ENCODE measurements at regions not wholly inside any gene's neighbourhood (a gene's known extent, or its start where the extent isn't known, plus 50 kb on each side); places are given as distances from the start of the nearest gene placed in this dataset.

DNA sequence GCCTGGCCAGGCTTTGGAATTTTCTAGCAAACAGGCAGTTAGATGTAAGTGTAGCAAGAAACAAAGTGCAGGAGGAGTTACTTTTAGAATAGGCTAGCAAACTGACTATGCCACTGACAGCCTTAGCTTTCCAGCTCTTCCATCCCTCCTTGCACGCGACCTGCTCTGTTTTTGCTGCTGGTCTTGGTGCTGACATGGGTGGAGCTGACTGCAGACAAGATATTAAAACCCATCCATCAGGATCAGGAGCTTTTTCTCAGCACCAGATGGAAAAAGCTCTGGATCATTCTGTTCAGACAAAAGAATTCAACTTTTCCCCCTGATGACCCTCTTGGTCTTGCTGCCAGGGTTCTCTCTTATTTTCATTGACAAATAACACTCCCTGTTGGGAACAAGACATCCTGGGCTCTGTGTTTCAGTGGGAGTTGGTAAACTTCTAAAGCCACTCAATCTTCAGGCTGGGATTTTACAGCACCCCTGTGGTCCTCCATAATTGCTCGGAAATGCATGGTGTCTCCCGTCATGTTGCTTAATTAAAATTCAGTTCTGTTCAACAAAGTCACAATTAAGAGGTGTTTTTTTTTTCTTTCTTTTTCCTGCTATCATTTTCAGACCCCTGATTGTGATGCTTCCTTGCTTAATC is 240.0 kb upstream of the LARGE1 start:
- DNase-seq: no peak

DNA sequence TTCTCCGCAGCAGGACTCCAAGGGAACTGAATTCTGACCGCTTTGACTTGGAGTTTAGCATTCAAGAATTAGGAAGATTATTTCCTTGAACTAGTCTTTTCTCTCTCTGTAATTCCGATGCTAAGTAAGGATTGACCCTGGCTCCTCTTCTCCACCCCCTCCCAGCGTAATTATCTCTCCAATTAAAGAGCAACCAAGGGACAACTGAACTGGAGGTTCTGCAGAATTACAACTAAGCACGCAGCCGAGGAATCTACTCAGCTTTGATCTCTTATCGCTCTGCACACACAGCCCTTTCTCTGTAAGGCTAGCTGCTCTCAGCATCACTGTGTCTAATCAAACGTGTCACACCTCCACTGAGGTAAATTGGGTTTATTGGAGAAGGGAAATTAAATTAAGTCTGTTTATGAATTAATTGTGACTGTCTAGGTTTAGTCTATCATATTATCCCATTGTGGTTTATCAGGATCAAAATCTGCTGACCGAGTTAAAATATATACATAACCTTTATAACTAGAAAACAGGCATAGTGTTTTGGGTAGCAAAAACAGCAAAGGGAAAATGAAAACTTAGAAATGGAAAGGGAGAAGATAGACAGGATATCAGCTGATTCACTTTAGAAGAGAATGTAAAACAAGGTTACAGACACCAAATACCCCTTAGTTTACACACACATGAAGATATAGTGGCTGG is 241.3 kb upstream of the LARGE1 start:
- DNase-seq: no peak

DNA sequence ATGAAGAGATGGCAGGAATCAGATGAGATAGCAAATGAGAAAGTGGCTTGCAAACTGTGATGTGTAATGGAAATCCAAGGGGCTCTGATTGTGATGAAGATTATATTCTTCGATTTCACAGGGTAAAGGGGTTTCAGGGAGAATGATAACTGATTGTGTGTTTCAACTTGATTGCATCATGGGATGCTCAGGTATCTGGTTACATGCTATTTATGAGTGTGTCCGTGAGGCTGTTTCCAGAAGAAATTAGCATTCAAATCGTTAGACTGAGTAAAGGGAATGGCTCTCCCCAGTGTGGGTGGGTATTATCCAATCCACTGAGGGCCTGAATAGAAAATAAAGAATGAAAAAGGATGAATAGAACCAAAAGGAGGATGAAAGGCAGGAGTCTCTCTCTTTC is 278.7 kb upstream of the LARGE1 start:
- DNase-seq: no peak

DNA sequence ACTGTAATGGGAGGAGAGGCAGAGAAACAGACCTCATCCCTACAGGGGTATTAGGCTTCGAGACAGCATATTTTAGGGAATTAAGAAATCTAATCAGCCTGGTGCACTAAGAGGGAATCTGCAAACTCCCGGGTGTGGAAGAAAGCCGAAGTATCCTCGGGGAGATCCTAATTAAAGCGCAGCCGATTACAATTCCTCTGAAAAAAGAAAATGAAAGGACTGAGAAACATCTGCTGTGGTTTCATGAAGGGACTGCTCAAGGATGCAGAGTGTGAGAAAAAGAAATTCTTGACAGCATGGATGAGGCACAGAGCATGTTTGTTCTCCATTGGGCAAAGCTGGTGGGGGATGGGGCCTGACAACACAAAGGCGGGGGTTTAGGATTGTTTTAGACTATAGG is 290.0 kb upstream of the LARGE1 start:
- no peak for DNase-seq

DNA sequence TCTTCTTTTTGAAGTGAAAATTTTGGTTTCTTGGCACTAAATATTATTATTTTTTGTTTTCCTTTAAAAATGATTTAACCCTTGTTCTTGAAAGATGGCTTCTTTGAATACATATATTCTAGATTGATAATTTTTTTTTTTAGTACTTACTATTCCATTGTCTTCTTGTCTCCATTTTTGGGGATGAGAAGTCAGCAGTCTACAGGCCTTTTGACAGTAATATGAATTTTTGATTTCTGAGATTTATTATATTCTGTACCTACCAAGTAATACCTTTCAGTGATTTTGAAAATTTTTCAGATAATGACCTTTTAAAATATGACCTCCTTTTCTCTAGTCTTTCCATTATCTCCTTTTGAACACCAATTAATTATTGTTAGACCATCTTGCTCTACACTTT is 294.1 kb upstream of the LARGE1 start:
- no peak for DNase-seq

DNA sequence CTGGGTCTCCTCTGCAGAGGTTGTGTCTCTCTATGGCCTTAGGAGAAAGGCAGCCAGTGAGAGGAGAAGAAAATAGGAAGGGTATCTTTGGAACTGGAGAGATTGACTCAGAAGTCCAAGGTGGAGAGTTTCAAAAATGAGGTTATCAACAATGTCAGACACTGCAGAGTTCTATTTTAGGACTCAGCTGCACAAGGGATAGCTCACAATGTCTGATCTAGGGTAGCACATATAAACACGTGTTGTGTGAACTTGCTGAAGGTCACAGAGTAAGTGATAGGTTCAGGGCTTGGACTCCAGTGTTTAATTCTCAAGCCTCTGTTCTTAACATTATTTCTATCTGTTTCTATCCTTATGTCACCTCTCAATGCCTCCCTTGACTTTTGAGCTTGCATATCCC is 305.0 kb upstream of the LARGE1 start:
- DNase-seq: no peak

DNA sequence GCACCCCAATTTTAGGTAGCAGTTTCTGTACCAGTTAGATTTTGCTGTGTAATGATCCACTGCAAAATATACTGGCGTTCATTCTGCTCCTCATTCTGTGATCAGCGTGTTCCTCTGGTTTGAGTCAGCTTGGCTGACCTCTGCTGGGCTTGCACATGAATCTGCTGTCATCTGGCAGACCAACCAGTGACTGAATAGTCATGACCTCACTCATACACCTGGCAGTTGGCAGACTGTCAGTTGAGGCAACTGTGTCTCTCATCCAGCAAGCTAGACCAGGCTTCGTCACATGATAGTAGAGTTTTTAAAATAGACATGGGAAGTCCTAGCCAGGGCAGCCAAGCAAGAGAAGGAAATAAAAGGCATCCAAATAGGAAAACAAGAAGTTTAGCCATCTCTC is 316.3 kb upstream of the LARGE1 start:
- DNase-seq: no peak

DNA sequence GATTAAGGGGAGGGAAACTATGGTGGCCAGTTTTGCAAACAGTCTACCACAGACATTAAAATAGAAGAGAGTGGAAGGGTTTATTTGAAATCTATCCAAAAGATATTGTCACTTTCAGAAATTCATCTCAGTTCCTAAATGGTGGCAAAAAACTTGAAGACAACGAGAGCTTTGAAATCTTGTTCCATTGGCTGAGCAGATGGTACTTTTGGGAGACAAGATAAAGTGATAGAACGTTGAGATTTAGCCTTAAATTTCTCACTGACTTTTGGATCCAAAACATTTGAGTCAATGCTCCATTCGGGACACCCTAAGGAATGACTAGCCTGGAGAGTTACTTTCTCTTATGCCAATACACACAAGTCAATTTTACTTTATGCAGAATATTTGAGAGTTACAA is 319.1 kb upstream of the LARGE1 start:
- no peak for DNase-seq

DNA sequence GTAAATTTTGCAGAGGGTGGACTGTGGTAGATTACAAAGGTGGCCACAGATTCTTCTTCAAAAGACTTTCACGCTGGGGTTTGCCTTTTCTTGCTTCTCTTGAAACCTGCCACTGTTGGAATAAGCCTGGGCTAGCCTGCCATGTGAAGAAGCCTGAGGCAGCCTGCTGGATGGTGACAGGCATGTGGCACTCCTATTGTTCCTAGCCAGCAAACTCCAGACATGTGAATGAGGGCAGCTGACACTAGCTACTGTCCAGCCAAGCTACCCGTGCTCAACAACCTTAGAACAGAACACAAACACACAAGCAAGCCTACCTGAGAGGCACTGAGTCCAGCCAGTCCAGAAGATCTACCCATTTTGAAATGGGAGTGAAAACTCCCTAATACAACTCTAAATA is 322.7 kb upstream of the LARGE1 start:
- no peak for DNase-seq

DNA sequence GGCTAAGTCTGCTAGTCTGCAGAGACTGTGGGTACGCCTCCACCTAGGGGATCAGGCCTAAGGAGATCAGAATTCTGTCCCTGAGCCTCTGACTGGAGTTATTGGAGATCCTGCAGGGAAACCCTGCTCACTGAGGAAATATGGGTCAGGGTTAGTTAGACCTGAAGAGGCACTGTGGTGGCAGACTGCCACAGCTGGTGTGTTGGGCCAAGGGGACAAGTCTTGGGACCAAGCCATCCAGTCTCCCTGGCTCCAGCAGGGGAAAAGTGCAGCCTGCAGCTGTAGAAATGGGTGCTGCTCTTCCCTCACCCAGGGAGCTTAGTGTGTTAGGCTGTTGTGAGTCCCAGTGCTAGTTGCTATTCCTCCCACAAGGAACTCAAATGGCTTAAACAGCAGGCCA is 334.8 kb upstream of the LARGE1 start:
- DNase-seq: no peak

DNA sequence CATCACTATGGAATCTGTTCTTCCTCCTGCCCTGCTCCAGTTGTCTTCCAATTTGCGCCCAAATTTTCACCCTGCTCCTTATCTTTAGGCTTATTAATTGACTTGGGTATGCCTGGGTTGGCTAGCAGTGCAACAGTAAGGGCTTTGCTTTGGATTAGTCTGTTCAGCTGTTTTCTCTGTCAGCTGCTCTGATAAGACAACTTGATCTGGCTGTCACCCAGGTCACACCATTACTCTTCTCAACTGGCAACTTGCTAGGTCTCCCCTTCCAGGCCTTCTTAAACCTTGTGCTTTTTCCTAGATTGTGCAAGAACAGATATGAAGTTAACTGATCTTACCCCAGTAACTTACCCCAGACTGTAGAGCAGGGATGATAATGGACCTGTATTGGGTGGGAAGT is 357.8 kb upstream of the LARGE1 start:
- DNase-seq: no peak

DNA sequence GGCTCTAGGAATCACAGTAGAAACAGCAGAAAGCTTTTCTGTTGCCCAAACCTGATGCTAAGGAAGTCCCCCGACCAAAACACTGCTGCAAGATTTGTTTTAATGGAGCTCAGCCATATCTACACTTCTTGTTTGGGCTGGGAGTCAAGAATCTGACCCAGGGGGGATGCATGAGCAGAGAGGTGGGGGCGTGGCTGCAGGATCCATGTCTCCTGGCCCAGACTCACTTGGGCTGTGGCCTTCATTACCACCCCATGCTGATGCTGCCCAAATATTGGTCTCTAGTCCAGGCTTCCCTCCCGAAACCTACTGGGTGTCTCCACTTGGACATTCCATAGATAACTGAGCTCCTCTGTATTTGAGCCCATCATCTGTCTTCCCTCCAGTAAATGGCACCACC is 361.5 kb upstream of the LARGE1 start:
- DNase-seq: no peak

DNA sequence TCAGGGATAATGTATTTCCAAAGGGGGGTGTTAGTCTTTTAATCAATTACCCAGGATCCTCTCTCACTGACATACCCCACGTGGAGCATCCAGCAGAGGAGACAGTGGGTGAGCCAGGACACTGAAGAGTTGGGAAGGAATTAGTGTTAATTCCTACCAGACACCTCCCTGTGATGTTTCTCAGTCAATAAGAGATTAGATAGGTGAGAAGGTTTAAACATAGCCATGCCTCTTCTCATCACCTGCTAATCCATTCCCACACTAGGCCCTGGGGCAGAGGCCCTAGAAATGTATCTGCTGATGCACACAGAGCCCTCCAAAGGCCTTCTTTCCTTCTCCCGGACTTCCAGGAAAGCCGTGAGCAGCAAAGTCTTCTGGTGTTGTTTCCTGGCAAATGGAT is 363.6 kb upstream of the LARGE1 start:
- DNase-seq: no peak

DNA sequence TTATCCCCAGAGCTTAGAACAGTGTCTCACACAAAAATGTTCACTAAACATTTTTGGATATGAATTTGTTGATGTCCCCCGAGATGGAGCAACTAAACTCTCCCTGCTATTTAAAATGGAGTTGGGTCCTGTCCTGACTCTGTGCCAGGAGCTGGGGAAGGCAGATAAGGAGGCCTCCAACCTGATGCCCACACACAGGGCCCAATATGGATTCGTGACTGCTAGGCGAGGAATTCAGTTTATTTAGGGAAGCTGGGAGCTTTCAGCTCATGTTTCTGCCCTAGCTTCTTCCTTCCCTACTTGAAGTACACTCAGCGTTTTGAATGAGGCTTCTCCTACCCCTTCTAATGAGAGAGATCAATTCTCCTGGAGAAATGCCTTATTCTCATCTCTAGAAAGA is 373.0 kb upstream of the LARGE1 start:
- no peak for DNase-seq

DNA sequence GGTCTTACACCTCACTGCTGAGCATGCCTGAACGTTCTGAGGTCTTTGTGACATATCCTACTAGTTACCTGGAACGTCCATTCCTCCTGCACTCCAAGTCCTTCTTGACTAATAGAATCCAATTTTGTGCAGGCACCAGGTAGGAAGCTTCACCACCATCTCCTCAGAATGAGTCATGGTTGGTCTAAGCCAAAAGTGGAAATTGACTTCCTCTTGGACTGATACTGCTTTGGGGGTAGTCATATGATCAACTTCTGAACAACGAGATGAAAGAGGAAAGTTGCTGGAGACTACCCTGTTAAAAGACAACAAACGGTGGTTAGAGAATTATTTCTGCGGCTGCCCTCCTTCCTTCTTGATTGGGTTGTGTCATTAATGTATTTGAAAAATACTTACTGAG is 374.2 kb upstream of the LARGE1 start:
- no peak for DNase-seq

DNA sequence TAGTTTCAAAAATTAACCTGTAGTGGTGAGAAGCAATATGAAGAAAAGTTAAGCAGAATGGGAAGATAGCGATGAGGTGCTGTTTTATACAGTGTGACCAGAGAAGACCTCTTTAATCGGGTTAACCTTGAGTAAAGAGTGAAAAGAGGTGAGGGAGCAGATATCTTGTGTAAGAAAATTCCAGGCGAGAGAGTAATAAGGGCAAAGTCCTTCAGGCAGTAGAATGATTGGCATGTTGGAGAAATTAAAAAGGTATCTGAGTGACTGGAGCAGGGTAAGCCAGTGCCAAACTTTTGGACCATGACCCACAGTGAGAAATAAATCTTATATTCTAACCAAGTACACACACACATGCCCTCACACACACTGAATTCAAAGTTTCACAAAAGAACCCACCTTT is 374.7 kb upstream of the LARGE1 start:
- DNase-seq: no peak

DNA sequence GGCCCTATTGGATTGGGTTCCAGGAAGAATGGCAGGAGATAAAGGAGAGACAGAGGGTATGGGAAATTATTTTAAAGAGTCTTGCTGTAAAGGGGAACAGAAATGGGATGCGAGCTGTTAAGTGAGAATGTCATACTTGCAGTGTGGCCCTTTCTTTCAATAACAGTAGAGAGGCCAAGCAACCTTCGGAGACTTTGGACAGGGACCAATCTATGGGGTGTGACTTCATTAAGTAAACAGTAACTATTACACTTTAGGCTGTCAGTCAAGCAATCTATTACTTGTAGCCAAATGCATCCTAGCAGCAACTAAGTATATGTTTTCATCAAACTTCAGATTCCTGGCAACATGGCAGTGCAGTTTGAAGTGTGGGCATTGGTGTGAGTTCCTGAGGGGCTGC is 376.2 kb upstream of the LARGE1 start:
- DNase-seq: no peak

DNA sequence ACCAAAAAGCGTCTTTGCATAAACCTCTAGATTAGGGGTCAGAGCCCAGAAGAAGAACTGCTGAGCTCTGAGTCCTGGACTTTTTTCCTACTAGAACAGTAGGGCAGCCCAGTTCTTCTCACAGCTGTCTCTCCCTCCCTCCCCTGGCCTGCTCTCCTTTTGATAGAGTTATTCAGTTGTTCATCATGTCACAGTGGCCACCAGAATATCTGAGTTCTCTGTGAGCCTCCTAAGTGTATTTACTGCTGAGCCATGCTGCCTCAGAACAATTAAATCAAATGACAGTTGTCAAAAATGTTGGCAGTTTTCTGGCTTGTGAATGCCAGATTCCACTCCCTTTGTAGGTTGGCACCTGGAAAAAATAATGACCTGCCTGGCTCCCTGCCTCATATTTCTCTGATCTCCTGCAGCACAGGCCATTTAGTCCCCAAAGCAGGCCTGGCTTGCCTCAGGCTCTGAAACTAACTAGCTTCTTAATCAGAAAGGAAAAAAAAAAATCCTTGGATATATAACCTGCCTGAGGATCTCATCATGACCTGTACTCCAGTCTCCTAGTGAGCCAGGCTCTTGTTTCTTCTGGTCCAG is 377.4 kb upstream of the LARGE1 start:
- no peak for DNase-seq

DNA sequence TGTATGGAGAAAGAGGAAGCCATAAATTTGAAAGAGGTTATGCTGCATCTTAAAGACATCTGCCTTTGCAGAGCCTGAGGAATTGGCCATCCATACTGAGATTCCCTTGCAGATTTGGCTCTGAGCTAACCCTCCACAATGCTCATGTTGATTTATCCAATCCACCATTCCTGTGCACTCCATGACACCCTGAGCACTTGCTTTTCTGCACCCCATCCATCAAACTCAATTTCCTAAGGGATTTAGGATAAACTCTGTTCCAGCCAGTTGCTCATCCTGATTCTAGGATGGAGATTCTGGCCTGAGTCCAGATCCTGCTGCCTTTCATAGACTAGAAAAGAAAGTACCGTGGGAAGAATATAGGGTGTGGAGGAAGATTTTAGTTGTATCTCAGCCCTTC is 379.2 kb upstream of the LARGE1 start:
- no peak for DNase-seq

DNA sequence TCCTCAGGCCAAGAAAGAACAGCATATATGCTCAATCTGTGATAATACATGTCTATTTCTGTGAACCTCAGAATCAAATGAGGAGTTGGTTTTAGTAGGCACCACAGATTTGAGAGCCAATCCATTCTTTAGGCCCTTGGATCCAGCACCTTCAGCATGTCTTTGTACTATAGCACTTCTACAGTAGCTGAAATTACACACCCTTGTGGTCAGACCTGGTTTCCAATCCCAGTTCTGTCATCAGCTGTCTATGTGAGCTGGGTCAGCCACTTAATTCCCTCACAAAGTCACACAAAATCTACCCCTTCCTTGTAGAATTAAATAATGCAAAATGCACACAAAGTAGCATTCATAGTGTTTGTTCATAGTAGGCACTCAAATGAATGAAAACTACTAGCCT is 381.3 kb upstream of the LARGE1 start:
- no peak for DNase-seq

DNA sequence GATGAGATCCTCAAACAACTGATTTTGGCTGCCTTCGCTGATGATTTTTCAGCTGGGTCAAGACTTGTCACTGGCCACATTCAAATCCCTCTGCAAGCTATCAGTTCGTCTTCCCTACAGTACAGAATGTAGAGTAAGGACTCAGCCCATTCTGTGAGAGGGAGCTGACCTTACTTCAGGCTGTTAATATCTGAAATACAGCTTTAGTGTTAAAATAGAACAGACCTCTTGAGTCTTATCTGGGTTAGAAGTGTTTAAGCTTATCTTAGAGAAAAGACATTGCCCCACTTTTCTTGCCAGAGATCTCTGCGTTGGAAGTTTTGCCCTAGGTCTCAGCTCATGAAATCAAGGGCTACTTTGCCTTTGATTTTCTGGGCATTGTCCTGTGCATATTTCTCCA is 383.4 kb upstream of the LARGE1 start:
- DNase-seq: no peak

DNA sequence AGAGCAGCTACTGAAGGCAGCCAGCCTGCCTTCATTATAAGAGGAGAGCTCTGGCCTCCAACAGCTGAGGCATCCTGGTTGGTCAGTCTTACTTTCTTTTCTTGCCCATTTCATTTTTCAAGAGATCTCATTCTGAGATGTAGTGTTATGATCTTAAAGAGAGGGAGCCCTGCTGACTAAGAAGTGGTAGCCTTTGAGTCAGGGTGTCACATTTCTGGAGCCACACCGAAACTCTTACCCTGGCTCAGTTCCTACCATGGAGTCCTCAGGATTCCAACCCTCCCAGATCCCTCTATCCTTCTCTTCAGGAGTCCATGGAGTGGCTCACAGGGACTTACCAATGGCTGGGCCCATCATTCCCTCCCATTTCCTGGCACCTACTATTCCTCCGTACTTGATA is 386.1 kb upstream of the LARGE1 start:
- DNase-seq: no peak

DNA sequence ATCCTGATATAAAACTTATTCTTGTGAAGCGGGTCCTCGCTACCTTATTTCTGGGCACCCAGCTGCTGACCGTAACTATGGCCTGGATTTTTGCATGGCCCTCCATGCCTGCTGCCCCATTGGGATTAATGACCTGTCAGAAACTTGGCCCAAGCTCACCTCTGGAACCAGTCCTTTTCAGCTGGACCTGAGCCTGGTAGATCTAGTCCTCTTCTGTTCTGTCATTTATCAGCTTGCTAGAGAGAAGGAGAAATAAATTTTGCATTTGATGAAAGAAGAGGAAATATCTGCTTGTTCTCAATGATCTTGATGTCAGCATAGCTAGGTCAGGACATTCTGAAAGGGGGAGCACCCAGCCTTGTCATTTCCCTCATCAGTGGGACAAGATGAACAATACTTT is 387.8 kb upstream of the LARGE1 start:
- no peak for DNase-seq

DNA sequence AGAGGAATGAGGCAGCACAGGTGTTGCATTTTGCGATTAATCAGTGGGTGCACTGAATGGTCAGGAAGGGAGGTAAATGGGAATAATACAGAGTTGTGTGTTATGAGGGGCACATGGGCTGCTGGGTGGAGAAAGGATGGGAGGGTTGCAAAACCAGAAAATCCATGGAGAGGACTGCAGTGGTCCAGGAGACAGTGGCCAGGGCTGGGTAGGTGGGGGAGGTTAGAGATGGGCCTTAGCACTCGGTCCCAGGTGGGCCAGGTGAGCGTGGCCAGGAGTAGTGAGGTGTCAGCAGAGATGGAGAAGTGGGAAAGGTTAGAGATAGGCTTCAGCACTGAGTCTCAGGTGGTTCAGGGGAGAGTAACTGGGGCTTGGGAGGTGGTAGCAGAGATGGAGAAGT is 399.1 kb upstream of the LARGE1 start:
- no peak for DNase-seq

DNA sequence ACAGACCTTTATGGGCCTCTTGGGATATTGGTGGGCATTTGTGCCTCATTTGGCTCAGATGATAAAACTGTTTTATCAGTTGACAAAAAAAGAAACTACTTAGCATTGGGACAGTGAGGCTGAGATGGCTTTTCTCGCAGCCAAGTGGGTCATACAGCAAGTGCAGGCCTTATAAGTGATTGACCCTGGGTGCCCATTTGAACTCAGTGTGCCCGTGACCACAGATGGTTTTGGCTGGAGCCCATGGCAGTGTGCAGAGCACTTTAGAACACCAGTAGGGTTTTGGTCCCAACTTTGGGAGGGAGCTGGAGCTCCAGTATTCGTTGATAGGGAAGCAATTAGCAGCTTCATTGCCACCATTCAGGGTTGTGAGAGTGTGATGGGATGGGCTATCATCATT is 404.5 kb upstream of the LARGE1 start:
- DNase-seq: no peak

All from COR-L47 (cell line).